GM20000 (cell line): ENCODE measurements at regions not wholly inside any gene's neighbourhood (a gene's known extent, or its start where the extent isn't known, plus 50 kb on each side); places are given as distances from the start of the nearest gene placed in this dataset.
"Not testable (repeated sequence)": the region's sequence is repeated elsewhere in the genome, so short reads cannot be mapped to it uniquely, and the experiment has no call there.

Experiments used
- DNase-seq: peaks from one replicate; pipeline ENCODE4 v3.0.0; 2012; ENCODE audit warnings: low spot score
- TF ChIP-seq, protein P1 (sequence below): IDR thresholded peaks from 2 replicates; pipeline ENCODE4 v1.5.1; 2012; ENCODE audit warnings: mild to moderate bottlenecking, control low read depth; ENCODE audit errors: extremely low read depth, missing control alignments

DNA sequence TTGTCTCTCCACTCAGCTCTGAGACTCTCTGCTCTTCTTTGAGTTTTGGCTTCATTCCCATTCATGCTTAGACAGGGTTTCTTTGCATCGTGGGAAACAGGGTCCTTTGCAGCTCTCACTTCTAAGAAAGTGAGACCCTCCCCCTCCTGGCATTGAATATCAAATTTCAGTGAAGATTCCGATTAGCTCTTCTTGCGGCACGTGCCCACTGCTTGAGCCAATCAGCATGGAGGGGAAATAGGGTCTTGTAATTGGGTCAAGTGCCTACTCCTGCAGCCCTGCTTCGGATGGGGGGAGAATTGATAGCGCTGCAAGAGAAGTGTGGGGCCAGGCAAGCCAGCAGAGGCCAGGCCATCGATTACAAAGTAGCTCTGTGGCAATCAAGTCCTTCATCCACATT is 69.6 kb downstream of the TFAP2C start:
- TF ChIP-seq, protein P1, sequence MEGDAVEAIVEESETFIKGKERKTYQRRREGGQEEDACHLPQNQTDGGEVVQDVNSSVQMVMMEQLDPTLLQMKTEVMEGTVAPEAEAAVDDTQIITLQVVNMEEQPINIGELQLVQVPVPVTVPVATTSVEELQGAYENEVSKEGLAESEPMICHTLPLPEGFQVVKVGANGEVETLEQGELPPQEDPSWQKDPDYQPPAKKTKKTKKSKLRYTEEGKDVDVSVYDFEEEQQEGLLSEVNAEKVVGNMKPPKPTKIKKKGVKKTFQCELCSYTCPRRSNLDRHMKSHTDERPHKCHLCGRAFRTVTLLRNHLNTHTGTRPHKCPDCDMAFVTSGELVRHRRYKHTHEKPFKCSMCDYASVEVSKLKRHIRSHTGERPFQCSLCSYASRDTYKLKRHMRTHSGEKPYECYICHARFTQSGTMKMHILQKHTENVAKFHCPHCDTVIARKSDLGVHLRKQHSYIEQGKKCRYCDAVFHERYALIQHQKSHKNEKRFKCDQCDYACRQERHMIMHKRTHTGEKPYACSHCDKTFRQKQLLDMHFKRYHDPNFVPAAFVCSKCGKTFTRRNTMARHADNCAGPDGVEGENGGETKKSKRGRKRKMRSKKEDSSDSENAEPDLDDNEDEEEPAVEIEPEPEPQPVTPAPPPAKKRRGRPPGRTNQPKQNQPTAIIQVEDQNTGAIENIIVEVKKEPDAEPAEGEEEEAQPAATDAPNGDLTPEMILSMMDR: no peak
- no peak for DNase-seq

DNA sequence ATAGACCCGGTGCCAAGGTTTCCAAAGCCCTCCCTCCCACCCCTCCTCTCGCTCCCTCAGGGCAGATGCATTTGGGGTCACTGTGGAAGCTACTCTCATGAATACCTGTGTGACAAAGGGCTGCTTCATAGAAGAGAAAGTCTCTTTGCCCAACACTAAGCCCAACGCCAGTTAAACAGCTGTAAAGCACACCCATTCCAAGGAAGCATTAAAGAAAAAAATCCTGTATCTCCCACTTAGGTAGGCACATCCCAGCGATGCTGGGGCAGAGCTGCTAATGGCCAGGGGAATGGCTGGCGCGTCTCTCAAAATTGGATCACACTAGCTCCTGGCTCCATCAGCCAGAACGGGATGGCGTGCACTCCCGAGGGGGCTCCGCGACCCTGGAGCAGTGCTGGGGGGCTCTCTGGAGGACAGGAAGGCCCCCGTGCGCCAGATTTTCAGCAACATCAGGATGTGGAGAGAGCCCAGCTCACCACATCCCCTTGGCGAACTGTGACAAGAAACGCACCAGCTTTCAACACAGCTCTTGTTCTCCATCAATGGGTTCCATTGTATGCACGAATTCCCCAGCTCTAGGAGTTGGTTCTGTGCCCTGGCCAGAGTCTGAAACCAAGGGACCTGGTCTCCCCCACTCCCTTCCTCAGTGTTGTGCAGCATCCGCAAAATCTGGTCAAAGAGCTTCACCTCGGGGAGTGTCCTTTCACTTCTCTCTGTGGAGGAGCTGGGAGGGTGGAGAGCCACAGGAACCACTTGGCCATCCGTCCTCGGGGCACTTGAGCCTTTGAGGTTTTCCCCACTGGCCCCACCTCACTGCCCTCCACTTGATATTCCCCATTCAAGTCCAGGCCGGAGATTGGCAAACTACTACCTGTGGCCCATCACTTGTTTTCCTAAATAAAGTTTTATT is 74.1 kb downstream of the TFAP2C start:
- DNase-seq: no peak
- TF ChIP-seq, protein P1: no peak

DNA sequence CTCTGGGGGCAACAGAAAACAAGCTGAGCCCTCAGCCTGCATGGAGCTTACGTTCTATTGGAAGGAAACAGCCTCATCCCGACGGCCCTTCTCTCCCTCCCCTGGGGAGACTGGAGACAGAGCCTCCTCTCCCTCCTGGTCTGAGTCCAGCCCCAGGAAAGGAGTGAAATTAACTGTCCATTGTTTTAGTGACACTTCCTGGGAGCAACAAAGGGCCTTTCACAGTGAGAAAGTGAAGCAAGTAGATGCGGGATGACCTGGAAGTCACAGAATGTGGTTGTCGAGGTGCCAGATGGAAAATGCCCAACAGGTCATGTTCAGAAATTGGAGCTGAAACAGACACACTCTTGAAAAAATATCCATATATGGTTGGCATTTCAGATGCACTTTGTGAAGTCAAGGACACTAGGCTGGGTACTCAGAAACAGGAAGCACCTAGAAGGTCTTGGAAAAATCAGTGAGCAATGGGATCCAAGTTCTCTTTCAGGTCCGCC is 77.8 kb downstream of the TFAP2C start:
- TF ChIP-seq, protein P1: no peak
- no peak for DNase-seq

DNA sequence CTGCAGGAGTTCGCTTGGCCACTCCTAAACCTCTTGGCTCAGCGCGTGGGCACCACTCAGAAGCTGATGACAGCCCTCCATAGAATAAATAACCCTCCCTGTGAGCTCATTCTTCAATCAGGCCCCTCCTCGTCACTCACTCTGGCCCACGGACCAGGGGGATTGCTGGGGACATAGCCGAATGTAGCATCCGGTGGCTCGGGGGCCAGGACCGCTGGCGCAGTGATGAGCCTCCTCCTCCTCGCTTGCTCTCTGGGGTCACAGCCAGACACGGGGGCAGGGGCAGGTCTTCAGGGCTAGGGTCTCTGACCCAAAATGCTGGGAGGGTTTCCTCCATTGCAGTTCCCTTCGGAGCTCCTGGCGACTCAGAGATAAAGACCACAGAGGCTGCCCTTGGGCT is 79.9 kb downstream of the TFAP2C start:
- TF ChIP-seq, protein P1: no peak
- no peak for DNase-seq

DNA sequence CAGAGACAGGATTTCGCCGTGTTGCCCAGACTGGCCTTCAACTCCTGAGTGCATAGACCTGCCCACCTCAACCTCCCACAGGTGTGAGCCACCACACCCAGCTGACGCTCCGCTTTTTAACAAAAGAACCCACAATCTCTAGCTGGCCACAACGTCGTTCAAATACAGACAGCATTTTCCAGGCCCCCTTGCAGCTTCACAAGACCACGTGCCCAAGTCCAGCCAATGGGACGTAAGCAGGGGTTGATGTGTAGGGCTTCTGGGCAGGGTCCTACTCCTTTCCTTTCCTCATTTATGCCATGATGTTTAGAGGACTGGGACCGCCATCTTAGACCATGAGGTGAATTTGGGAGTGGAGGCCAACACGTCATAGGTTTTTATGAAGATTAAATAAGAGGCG is 81.0 kb downstream of the TFAP2C start:
- no peak for DNase-seq
- TF ChIP-seq, protein P1: no peak

DNA sequence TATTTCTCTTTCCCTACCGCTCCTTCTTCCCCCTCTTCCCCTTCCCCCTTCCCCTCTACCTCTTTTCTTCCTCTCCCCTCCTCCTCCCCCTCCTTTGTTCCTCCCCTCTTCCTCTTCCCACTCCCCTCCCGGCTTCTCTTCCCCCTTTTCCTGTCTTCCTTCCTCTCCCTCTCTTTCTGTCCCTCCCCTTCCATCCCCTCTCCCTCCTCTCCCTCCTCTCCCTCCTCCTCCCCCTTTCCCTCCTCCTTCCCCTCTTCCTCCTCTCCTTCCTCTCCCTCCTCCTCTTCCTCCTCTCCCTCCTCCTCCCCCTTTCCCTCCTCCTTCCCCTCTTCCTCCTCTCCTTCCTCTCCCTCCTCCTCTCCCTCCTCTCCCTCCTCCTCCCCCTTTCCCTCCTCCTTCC is 81.5 kb downstream of the TFAP2C start:
- DNase-seq: not testable (repeated sequence)

DNA sequence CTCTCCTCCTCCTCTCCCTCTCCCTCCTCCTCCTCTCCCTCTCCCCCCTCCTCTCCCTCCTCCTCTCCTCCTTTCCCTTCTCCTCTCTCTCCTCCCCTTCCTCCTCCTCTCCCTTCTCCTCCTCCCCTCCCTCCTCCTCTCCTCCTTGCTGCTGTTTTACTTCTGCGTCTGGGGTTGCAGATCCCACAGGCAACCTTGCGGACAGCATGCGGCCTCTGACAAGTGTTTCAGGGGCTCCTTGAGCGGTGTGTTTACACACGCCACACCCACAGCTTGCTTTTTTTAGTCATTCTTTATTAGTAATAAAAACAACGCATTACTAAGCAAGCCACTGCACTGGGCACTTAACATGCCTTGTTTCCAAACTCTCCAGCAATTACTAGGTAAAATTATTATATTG is 81.9 kb downstream of the TFAP2C start:
- DNase-seq: no peak
- TF ChIP-seq, protein P1: no peak

DNA sequence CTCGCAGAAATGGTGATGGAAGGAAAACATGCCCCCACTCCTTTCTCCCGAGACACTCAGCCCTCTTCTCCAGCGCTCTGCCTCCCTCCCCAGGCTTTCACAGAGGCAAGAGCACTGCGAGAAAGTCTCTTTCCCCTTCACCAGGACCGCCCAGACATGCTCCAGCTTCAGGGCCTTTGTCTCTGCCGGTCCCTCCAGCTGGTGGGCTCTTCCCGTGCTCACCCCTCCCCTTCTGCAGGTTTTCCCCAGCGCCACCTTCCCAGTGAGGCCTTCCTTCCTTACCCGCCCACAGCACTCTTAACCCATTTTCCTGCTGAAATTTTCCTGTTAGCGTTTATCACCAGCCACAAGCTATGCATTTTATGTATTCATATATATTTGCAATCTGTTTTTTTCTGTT is 86.2 kb downstream of the TFAP2C start:
- TF ChIP-seq, protein P1: no peak
- no peak for DNase-seq
